ENCODE measurements at regions not wholly inside any gene's neighbourhood (a gene's known extent, or its start where the extent isn't known, plus 50 kb on each side); places are given as distances from the start of the nearest gene placed in this dataset.

GRCh38 chr6:4571011-4571410 is 205.2 kb upstream of the CDYL start:
- no peak for DNase-seq (ENCODE audit: low read depth)
- no peak overlapping the region for H3K4me3 ChIP-seq (ENCODE audit: low read depth, low read length)
- no peak for TF ChIP-seq CTCF (IDR thresholded peaks at IDR 0.05; ENCODE audit: low read depth, low read length, missing control alignments)

DNA sequence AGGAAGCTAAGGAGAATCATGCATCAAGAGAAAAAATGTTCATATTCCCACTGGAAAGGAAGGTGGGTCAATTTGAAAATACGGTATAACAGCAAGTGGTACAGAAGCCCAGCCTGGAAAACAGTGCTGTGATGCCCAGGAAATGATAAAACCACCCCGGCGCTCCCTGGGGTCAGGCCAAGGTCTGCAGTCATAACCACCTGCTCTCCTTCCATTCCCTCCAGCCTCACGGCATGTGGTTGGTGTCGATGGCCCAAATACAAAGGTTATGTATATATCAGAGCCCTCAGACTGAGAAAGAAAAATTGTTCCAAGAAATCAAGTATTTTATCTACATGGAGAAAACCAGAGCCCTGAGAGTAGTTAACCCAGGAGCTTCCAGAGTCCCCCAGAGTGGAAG is 208.1 kb upstream of the CDYL start:
- no peak overlapping the region for H3K4me3 ChIP-seq (ENCODE audit: low read depth, low read length)
- DNase-seq (ENCODE audit: low read depth), result no peak
- TF ChIP-seq CTCF (IDR thresholded peaks at IDR 0.05; ENCODE audit: low read depth, low read length, missing control alignments), result no peak

DNA sequence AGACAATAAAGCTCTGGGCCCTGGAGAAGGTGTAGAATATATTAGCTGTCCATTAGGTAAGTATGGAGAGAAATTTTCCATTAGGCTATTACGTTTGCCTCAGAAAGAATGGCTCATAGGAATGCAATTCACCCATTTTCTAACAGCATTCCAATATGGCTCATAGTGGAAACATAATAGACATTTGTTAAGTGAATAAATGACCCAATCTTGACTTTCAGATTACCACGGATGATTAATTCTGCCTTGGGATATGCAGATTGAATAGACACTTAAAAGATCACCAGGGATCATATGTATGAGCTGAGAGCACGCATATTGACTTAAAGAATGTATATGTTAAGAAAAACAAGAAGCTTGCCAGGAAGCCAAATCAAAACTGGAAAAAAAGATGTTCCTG is 209.1 kb upstream of the CDYL start:
- DNase-seq (ENCODE audit: low read depth), result no peak
- TF ChIP-seq CTCF (IDR thresholded peaks at IDR 0.05; ENCODE audit: low read depth, low read length, missing control alignments), result no peak
- H3K4me3 ChIP-seq (ENCODE audit: low read depth, low read length), result no peak overlapping the region

DNA sequence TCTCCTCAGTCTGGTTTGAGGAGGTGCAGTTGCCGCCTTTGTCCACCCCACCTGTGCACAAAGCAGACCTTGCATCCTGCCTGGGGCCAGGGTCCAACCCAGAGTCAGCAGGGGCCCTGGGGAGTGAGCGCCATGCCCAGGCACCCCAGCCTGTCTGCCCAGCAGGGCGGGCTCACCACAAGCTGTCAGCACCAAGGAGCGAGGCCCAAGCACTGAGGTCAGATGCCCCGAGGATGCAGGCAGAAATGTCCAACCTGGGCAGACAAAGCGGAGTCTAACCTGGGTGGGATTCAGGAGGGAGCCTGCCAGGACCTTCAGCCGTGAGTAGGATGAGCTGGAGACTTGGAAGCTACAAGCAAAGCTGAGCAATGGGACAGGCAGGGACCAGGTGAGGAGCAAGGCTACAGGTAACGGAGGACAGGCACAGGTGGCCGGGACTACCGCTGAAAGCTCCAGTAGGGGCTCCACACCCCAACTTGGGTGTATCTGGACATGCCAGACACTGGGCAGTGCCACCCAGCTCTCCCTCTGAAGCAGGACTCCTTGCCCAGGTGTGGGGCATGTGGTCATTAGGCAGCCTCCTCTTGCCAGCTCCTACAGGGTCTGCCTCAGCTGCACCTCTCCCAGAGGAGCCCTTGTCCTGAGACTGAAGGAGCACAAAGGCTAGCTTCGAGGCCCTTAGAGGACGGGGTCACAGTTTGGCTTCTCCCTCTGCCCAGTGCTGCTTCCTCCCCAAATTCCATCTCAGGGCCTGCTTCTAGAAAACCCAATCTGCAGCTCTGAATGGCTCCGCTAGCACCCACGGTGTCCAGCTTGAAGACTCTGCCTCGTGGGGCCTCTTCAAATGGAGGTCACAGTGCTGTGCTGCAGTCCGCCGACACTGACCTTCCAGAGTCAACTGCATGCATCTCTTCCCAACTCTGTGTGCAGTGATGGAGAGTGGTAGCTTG is 210.6 kb upstream of the CDYL start:
- H3K4me3 ChIP-seq (ENCODE audit: low read depth, low read length), result no peak overlapping the region
- no peak for TF ChIP-seq CTCF (IDR thresholded peaks at IDR 0.05; ENCODE audit: low read depth, low read length, missing control alignments)
- no peak for DNase-seq (ENCODE audit: low read depth)

GRCh38 chr6:4564801-4565271 is 211.4 kb upstream of the CDYL start:
- no peak for TF ChIP-seq CTCF (IDR thresholded peaks at IDR 0.05; ENCODE audit: low read depth, low read length, missing control alignments)
- DNase-seq (ENCODE audit: low read depth), result no peak
- no peak overlapping the region for H3K4me3 ChIP-seq (ENCODE audit: low read depth, low read length)

GRCh38 chr6:4563877-4564276 is 212.3 kb upstream of the CDYL start:
- no peak for DNase-seq (ENCODE audit: low read depth)
- no peak overlapping the region for H3K4me3 ChIP-seq (ENCODE audit: low read depth, low read length)
- no peak for TF ChIP-seq CTCF (IDR thresholded peaks at IDR 0.05; ENCODE audit: low read depth, low read length, missing control alignments)

DNA sequence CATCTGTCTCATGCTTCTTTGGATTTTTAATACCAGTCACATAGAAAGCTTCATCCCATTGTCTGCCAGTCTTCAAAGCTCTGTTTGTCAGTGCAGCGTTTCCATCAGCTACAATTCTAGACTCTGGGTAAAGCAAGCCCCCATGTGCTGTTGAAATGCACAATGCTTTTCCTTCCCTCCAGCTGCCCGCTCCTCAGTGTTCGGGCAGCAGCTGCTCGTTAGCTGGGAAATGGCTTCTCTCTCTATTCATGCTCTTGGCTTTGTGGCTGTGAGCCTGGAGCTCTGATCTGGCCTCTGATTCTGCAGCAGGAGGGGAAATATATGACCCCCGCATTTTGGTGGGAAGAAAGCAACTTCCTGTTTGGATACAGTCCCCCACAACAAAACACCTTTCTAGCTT is 213.0 kb upstream of the CDYL start:
- DNase-seq (ENCODE audit: low read depth), result no peak
- no peak overlapping the region for H3K4me3 ChIP-seq (ENCODE audit: low read depth, low read length)
- TF ChIP-seq CTCF (IDR thresholded peaks at IDR 0.05; ENCODE audit: low read depth, low read length, missing control alignments), result no peak
